GM18858 (cell line): ENCODE measurements at regions not wholly inside any gene's neighbourhood (a gene's known extent, or its start where the extent isn't known, plus 50 kb on each side); places are given as distances from the start of the nearest gene placed in this dataset.

Experiments
- ATAC-seq: cut with Tn5 transposase; IDR thresholded peaks from one replicate; pipeline ENCODE4 v1.9.1; 2021; ENCODE audit not compliant: unreplicated experiment

GRCh38 chr10:27451054-27451453 lies 53.0 kb upstream of the RAB18 start:
- no peak for ATAC-seq

- no peak for ATAC-seq
Measured at GRCh38 chr10:27450225-27450624, 53.9 kb upstream of the RAB18 start.

DNA sequence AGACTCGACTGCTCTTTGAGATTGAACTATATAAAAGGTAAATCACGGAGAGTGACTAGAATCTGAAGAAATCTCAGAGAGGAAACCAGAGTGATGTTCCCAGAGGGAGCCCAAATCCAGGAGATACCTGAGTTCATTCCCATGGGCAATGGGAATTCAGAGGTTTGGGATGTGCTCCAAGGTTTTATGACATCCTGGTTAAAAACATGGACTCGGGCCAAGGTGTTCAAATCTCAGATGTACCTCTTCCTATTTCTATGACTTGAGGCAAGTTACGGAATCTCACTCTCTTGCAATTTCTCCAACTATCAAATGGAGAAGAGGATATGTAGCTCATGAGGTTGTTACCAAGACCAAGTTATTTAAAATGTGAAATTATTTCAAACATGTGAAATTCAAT lies 54.5 kb upstream of the RAB18 start:
- ATAC-seq: no peak

GRCh38 chr10:27448921-27449320 lies 55.2 kb upstream of the RAB18 start:
- no peak for ATAC-seq

- ATAC-seq: no peak
Measured at GRCh38 chr10:27447540-27447939, 56.6 kb upstream of the RAB18 start.

DNA sequence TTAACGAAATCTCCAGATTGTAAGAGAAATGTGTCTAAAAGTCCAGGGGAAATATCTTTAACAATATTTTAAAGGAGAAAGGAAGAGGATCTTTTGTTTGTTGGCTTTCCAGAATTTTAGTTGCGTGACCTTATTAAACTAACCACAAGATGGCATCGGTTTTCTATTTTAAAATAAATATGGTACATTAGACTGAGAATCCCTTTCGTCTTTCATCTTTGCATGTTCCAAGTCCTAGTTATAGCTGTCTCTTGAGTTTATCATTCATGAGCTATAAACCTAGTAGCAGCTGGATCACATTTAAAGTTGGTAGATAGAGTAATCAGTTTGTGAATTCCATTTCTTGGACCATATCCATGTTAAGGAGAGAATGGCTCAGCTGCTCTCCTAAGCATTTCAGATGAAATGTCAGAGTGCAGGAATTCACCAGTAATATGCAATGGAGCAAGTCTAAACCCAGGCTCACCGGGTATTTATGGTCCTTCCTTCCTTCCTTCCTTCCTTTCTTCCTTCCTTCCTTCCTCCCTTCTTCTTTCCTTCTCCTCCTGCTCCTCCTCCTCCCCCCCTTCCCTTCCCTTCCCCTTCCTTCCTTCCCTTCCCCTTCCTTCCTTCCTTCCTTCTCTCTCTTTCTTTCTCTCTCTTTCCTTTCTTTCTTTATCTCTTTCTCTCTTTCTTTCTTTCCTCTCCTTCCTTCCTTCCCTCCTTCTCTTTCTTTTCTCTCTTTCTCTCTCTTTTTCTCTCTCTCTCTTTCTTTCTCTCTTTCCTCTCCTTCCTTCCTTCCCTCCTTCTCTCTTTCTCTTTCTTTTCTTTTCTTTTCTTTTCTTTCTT lies 57.8 kb upstream of the RAB18 start:
- no peak for ATAC-seq

DNA sequence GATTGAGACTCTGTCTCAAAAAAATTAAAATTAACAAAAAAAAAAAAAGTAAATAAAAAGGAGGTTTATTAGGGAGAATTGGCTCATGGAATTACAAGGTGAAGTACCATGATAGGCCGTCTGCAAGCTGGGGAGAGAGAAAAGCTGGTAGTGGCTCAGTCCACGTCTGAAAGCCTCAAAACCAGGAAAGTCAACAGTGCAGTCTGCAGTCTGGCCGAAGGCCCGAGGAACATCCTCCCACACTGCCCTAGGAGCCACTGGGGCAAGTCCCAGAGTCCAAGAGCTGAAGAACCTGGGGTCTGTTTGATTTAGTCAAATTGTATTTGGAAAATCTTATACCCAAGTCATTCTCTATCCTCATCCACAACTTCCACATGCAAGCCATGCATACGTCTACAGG lies 59.0 kb upstream of the RAB18 start:
- no peak for ATAC-seq

DNA sequence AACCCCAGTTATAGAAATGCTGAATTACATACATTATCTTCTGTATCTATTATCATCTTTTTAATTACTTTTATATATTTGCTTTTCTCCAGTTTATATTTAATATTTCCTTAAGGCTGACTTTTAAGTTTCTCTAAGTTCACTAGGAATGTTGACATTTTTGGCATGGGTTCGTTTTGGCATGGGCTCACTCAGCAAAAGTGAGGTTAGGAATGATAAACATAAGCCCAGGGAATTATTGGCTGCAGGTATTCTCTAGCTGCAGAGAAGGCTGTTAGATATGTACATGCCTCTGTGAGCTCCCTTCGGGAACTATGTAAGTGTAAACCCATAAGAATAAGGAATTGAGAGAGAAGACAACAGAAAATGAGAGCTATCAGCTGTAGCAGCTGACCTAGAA lies 63.6 kb upstream of the RAB18 start:
- ATAC-seq: no peak

- no peak for ATAC-seq
Measured at GRCh38 chr10:27440021-27440420, 64.1 kb upstream of the RAB18 start.

DNA sequence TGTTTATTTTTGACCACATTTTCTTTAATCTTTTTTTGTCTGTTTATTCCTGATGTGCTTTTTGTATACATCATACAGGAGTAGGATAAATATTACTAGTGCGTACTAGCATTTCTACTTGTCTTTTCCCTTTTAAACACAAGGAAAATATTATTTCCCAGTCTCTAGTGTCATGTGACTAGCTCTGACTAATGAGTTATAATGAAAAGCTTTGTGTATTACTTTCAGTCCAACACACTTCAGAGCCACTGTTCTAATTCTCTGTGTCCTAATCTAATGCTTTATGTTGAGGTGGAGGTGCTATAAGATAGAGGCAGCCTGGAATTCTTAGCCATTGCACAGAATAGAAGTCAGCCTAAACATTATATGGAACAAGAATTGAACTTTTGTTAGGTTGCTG lies 65.0 kb upstream of the RAB18 start:
- ATAC-seq: no peak

DNA sequence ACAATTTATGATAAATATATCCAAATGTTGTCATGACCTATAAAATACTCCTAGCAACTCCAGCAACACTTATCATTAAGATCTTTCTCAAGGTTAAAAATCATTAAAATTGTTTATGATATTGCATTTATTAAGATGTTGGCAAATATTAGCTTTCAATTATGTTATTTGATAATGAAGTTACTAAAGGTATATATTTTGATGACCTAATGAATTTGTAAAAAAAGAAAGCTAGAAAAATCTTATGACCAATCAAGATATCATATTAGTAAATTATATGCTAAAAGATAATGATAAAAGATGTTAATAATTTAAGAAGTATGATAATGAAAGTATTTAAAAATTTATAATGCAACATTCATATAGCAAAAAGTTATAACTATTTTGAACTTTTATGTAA lies 66.3 kb upstream of the RAB18 start:
- no peak for ATAC-seq

- no peak for ATAC-seq
Measured at GRCh38 chr10:27436710-27437109, 67.4 kb upstream of the RAB18 start.

GRCh38 chr10:27433976-27434375 lies 70.1 kb upstream of the RAB18 start:
- ATAC-seq: no peak

DNA sequence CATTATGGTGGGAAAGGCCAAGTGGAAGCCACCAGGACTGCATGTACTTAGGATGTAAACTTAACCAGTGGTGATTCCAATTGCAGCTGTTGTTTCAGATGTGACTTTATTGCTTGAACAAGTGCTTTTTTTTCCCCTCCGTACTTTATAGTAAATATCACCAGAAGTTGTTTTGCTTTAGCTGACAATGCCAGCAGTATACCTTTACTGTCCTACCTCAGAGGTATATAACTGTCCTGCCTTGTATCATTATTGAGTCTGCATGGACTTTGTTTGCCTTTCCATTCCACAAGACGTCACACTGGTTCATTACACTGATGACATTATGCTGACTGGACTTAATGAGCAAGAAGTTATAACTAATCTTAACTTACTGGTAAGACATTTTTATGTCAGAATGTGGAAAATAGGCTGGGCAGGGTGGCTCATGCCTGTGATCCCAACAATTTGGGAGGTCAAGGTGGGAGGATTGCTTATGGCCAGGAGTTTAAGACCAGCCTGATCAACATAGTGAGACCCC lies 77.1 kb upstream of the RAB18 start:
- no peak for ATAC-seq

GRCh38 chr10:27413831-27414348 lies 90.2 kb upstream of the RAB18 start:
- ATAC-seq: no peak

GRCh38 chr10:27413387-27413786 lies 90.7 kb upstream of the RAB18 start:
- no peak for ATAC-seq

DNA sequence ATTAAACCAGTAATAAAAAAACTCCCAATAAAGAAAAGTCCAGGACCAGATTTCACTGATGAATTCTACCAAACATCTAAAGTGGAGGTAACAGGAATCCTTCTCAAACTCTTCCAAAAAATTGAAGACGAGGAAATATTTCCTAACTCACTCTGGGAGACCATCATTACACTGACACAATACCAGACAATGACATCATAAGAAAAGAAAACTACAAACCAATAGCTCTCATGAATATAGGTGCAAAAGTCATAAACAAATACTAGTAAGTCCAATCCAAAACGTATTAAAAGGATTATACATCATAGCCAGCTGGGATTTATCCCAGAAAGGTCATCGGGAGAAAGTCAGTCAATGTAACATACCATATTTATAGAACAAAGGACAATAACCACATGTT lies 94.0 kb upstream of the RAB18 start:
- no peak for ATAC-seq

- ATAC-seq: no peak
Measured at GRCh38 chr10:27407271-27407670, 96.8 kb upstream of the RAB18 start.

GRCh38 chr10:27399871-27400270 lies 104.2 kb upstream of the RAB18 start:
- ATAC-seq: no peak

- ATAC-seq: no peak
Measured at GRCh38 chr10:27393961-27394360, 110.1 kb upstream of the RAB18 start.

DNA sequence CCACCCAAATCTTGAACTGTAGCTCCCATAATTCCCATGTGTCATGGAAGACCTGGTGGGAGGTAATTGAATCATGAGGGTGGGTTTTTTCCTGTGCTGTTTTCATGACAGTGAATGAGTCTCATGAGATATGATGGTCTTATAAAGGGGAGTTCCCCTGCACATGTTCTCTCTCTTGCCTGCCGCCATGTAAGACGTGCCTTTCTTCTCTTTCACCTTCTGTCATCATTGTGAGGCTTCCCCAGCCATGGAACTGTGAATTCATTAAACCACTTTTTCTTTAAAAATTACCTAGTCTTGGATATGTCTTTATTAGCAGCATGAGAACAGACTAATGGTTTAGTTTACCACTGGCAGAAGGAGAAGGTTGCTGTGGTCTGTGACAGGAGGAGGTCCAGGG lies 111.5 kb upstream of the RAB18 start:
- ATAC-seq: no peak

DNA sequence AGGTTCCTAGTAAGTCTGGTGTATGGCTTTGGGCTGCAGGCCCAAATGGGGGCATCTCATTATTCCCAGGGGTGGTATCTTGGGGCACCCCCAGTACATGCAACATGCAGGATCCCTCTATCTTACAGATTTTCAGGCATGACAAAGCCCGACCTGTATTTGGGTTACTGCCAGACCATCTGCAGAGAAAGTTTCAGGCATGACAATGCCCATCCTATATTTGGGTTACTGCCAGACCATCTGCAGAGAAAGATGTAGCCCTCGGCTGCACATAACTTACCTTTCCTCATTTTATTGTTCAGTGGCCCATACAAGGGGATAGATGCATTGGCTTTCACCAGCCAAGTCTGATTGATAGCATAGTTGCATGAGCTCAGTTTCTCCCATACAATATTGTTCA lies 112.2 kb upstream of the RAB18 start:
- ATAC-seq: no peak

- ATAC-seq: no peak
Measured at GRCh38 chr10:27391325-27391724, 112.8 kb upstream of the RAB18 start.
